ENCODE measurements at regions not wholly inside any gene's neighbourhood (a gene's known extent, or its start where the extent isn't known, plus 50 kb on each side); places are given as distances from the start of the nearest gene placed in this dataset.

DNA sequence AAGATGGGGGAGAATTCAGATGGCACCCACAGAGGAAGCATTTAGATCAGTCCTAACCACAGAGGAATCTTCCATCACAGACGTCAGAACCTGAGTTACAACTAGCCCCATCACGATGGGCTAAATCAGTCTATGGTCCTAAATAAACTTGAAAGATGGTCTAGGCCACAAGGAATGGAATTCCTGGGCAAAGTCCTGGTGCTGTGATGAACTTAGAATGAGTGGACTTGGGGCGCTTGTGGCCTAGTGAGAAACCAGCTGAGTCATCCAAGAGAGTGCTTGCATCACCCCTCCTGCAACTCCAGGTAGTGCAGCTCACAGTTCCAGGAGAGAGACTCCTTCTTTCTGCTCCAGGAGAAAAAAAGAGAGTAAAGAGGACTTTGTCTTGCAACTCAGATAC lies 722.9 kb upstream of the RGMB start:
- TF ChIP-seq POLR2AphosphoS5 (IDR thresholded peaks at IDR 0.05; ENCODE audit: low read depth, low read length) (no peak), CTCF (IDR thresholded peaks at IDR 0.05) (no peak), SIN3A (IDR thresholded peaks at IDR 0.05; ENCODE audit: borderline replicate concordance, insufficient read depth, low read depth, low read length) (no peak), TCF7L2 (IDR thresholded peaks at IDR 0.05; ENCODE audit: low read depth, low read length) (no peak)
- TF ChIP-seq, protein P1, sequence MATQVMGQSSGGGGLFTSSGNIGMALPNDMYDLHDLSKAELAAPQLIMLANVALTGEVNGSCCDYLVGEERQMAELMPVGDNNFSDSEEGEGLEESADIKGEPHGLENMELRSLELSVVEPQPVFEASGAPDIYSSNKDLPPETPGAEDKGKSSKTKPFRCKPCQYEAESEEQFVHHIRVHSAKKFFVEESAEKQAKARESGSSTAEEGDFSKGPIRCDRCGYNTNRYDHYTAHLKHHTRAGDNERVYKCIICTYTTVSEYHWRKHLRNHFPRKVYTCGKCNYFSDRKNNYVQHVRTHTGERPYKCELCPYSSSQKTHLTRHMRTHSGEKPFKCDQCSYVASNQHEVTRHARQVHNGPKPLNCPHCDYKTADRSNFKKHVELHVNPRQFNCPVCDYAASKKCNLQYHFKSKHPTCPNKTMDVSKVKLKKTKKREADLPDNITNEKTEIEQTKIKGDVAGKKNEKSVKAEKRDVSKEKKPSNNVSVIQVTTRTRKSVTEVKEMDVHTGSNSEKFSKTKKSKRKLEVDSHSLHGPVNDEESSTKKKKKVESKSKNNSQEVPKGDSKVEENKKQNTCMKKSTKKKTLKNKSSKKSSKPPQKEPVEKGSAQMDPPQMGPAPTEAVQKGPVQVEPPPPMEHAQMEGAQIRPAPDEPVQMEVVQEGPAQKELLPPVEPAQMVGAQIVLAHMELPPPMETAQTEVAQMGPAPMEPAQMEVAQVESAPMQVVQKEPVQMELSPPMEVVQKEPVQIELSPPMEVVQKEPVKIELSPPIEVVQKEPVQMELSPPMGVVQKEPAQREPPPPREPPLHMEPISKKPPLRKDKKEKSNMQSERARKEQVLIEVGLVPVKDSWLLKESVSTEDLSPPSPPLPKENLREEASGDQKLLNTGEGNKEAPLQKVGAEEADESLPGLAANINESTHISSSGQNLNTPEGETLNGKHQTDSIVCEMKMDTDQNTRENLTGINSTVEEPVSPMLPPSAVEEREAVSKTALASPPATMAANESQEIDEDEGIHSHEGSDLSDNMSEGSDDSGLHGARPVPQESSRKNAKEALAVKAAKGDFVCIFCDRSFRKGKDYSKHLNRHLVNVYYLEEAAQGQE (IDR thresholded peaks at IDR 0.05; ENCODE audit: insufficient read depth in 1 of 2, low read depth in 2 of 2, low read length in 1 of 2) = no peak
- intact Hi-C loops (cut with micrococcal nuclease; ENCODE audit: unreplicated experiment) = no loop called here
- no peaks in the 10 kb centered on the region for H3K27me3 ChIP-seq (ENCODE audit: control insufficient read depth, insufficient read depth, low read length)
- POLR2A ChIA-PET = no interaction called here
- no peak for ATAC-seq
- no peaks in the 10 kb centered on the region for H3K9me3 ChIP-seq (ENCODE audit: control insufficient read depth, insufficient read depth, low read depth, low read length)
- in situ Hi-C loops (cut with HindIII; ENCODE audit: low pct_unique_long_range_greater_than_20kb, low sequenced_read_pairs) = no loop called here
- no peaks in the 10 kb centered on the region for H3K4me1 ChIP-seq (ENCODE audit: control insufficient read depth, insufficient read depth, low read length)
- H3K27ac ChIP-seq (ENCODE audit: low read length) = no peak overlapping the region
- no peaks in the 10 kb centered on the region for H3K36me3 ChIP-seq (ENCODE audit: control insufficient read depth, insufficient read depth, low read length)
- CTCF ChIA-PET = no interaction called here
- BruUV-seq (replicated peaks) = no TSS peak
- DNase-seq (ENCODE audit: low read depth, low spot score) = no peak
- no peak overlapping the region for H3K4me3 ChIP-seq (ENCODE audit: low read depth in 2 of 2, low read length in 2 of 2)

- ChIA-PET POLR2A (no interaction called here), CTCF (no interaction called here)
- TF ChIP-seq POLR2AphosphoS5 (IDR thresholded peaks at IDR 0.05; ENCODE audit: low read depth, low read length) (no peak), TCF7L2 (IDR thresholded peaks at IDR 0.05; ENCODE audit: low read depth, low read length) (no peak), SIN3A (IDR thresholded peaks at IDR 0.05; ENCODE audit: borderline replicate concordance, insufficient read depth, low read depth, low read length) (no peak), CTCF (IDR thresholded peaks at IDR 0.05) (no peak)
- TF ChIP-seq, protein P1 (IDR thresholded peaks at IDR 0.05; ENCODE audit: insufficient read depth in 1 of 2, low read depth in 2 of 2, low read length in 1 of 2) = no peak
- in situ Hi-C loops (cut with HindIII; ENCODE audit: low pct_unique_long_range_greater_than_20kb, low sequenced_read_pairs) = no loop called here
- H3K27me3 ChIP-seq (ENCODE audit: control insufficient read depth, insufficient read depth, low read length) = no peaks in the 10 kb centered on the region
- no peak overlapping the region for H3K4me3 ChIP-seq (ENCODE audit: low read depth in 2 of 2, low read length in 2 of 2)
- DNase-seq (ENCODE audit: low read depth, low spot score) (no peak), ATAC-seq (no peak)
- H3K27ac ChIP-seq (ENCODE audit: low read length) = no peak overlapping the region
- intact Hi-C loops (cut with micrococcal nuclease; ENCODE audit: unreplicated experiment) = no loop called here
- BruUV-seq (replicated peaks) = no TSS peak
- H3K4me1 ChIP-seq (ENCODE audit: control insufficient read depth, insufficient read depth, low read length) = no peaks in the 10 kb centered on the region
- no peaks in the 10 kb centered on the region for H3K9me3 ChIP-seq (ENCODE audit: control insufficient read depth, insufficient read depth, low read depth, low read length)
- no peaks in the 10 kb centered on the region for H3K36me3 ChIP-seq (ENCODE audit: control insufficient read depth, insufficient read depth, low read length)
Observed at GRCh38 chr5:98053170-98053569, 720.3 kb upstream of the RGMB start.
